Activated T-cell treated with anti-CD3 and anti-CD28 coated beads for 1 hour (primary cell): ENCODE measurements at regions not wholly inside any gene's neighbourhood (a gene's known extent, or its start where the extent isn't known, plus 50 kb on each side); places are given as distances from the start of the nearest gene placed in this dataset.
"Not testable (repeated sequence)": the region's sequence is repeated elsewhere in the genome, so short reads cannot be mapped to it uniquely, and the experiment has no call there.

Experiments used
- DNase-seq: peaks from one replicate; pipeline ENCODE4 v3.0.0-alpha.2; 2020; ENCODE audit warnings: low read depth

DNA sequence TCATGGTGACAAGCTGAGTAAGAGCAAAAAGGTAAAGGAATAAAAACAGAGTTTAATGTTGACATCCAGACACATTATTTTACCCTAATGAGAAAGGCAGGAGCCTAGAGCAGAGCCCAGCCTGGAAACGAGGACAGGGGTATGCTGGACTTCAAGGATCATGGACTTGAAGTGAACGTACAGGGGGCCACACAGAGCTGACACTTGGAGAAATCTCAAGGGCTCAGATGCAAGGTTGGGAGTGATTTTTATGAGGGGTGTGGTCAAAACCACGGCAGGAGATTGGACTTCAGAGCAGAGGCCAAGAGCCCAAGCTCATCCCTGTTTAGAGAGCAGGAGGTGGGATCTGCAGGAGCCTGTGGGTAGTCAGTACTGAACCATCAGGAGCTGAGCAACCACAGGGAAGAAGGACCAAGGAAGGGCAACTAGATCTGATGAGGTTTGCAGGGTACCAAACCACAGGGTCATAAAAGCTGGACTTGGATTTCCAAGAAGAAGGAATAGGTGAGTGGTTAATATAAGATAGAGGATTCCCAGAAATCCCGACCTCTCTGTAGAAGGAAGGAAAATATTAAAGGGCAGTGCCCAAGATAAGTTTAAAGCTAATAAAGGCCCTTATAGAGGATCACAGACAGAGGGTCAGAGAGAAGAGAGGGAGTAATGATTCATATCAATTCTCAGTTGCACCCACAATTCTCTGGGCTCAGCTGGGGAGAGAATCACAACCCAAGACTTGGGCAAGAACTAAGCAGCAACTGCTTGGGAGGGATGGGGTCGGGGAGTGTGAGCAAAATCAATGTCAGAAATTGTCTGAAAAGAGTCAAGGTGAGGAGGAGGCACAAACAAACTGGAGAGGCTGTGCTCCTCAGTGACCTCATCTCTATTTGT, 331.7 kb downstream of the SOX9 start:
- no peak for DNase-seq

DNA sequence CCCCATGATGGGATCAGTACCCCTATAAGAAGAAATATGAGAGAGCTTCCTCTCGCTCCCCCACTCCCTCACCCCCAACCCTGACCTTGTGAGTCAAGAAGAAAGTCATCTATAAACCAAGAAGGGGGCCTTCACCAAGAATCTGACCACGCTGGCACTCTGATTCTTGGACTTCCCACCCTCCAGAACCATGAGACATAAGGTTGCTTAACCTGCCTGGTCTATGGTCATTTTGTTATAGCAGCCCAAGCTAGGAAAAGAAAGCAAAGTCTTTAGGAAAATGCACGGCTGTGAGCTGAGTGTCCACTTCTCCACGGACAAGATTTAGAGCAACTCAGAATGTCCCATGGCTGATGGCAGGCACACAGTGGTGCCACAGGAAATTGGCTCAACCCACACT, 333.5 kb downstream of the SOX9 start:
- no peak for DNase-seq

DNA sequence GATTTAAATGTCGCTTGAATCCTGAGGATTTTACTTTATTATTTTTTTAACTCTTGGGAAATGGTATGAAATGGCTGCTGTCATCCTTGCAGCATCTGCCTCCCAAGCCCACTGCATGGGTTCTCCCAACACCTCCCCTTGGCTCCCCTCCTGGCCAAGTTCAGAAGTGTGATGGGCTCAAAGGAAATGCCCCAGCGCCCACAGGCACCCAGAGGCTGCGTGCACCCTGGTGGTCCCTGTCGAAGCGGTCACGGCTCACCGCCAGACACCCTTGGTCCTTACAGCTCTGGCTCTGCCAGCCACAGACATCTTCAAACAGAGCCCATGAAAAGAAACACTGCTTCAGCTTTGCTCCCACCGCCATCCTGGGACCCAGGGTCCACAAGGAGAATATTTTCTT, 334.7 kb downstream of the SOX9 start:
- no peak for DNase-seq

DNA sequence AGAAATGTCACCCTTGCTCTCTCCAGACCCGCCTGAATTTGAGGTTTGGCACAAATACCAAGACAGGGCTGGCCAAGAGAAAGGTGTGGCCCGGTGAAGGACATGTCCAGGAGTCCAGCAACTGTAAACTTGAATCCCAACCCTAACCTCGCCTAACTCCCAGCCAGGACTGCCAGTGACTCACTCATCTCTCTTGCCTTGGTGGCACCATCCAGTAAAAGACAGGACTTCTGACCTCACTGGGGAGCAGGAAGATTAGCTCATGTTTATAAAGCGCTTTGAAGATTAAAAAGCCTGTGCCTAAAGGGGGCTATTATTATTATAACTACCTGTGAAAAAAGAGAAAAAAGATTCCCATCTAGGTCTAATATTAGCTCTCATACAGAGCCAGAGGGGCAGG, 335.3 kb downstream of the SOX9 start:
- no peak for DNase-seq

DNA sequence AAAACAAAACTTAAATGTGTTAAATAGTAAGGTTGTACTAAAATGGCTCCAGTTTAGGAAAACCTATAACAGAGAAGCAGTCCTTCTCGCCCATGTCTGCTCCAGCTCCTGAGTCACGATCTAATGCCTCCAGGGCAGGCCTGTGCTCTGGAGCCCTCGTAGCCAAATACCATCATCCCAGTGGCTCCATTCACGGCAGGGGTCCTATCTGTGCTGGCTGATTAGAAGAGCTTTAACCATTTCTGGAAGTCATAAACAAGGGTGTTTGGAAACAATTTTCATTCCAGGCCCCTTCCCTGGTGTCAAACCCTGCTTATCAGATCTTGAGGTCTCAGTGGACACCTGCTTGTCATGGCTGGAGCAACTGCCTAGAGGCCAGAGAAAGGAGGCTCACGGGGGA, 336.9 kb downstream of the SOX9 start:
- no peak for DNase-seq

DNA sequence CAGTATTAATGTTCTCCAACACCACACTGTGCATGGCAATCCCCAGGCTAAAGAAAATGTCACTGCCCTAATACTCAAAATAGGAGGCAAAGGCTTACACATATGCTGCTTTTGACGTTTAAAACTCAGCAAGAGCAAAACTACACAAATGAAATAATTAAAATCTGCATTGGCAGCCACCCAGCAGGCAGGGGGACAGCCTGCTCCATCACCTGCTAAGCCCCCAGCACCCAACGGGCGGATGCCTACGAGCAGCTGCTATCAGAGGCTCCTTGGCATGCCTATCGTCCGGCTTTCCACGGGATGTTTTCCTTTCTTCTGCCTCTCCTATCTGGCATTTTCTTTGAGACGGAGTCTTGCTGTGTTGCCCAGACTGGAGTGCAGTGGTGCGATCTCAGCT, 337.5 kb downstream of the SOX9 start:
- no peak for DNase-seq

DNA sequence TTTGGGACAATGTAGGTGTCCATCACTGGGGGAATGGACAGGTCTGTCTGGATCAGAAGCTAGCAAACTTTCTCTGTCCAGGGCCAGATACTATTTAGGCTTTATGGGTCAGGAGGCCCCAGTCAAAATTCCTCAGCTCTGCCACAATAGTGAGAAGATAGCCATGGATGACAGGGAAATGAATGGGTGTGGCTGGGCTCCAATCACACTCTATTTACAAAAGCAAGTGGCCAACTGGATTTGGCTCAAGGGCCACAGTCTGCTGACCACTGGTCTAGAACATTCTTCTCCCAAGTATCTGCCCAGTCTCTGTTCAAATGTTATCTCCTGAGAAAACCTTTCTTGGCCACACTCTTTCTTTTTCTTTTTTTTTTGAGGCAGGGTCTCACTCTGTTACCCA, 339.9 kb downstream of the SOX9 start:
- DNase-seq, result no peak

DNA sequence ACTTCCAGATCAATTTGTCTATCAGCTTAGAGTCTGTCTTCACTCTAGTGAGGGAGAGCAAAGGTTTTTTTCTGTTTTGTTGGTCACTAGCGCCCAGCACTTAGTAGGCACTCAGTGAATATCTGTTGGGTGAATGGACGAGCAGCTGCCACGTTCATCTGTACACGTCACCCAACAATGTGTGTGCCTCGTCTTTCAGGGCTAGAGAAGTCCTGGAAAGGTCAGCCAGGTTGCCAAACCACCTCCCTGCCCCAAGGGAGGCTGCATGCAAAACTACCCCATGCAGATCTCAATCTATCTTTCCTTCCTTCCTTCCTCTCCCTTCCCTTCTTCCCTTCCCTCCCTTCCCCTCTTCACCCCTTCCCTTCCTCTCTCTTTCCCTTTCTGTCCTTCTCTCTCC, 340.9 kb downstream of the SOX9 start:
- no peak for DNase-seq

DNA sequence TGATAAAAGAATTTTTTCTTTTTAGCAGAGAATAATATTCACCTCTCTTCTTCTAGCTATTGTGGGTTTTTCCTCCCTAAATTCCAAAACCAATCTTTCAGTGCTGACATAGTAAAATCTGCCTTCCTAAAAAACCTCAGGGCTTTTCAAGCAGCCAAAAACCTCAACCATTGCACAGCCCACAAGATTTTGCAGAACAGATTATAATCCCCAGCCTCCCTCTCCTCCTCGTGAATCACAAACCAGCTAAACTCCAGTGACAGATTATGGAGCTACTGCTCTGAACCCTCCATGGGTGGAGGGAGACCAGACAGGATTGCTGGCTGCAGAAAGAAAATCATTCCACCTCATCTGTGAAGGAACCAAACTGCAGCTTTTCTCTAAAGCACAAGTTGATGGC, 341.6 kb downstream of the SOX9 start:
- no peak for DNase-seq

DNA sequence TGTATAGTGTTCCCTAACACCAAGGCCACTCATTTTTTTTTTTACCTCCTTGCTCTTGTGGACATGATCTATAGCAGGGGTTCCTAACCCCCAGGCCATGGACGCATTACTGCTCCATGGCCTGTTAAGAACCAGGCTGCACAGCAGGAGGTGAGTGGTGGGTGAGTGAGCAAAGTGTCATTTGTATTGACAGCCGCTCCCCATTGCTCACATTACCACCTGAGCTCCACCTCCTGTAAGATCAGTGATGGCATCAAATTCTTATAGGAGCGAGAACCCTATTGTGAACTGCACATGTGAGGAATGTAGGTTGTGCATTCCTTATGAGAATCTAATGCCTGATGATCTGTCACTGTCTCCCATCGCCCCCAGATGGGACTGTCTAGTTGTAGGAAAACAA, 342.0 kb downstream of the SOX9 start:
- DNase-seq, result no peak

DNA sequence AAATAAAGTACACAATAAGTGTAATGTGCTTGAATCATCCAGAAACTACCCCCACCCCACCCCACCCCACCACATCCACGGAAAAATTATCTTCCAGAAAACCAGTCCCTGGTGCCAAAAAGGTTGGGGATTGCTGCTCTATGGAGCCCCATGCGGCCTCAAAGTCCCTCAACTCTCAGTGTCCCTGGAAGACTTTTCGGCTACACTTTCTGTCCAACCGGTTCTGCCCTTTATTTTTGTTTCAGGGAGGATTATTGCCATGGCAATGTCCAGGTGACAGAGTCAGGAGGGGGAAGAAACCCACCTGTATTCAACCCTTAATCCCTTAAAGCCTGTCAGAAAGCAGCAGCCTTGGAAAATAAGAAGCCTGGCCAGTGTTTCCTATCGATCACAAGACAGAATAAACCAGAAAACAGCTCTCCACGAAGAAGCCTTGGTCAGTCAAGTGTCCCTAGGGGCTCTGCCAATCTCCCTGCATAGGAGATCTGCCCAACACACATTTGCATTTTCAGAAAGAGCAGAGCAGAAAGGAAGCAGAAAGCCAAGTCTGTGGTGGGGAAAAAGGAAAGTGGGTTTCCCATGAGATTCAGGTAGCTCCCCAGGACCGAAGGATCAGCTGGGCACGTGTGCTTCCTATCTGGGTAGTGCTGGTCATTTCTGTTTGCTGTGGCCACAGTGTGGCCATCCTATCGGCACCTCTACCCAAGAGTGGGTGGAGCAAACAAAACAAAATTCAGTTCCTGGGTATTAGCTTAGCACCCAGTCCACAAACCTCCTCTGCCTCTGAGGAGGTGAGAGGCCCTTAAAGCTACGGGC, 342.7 kb downstream of the SOX9 start:
- DNase-seq, result no peak

DNA sequence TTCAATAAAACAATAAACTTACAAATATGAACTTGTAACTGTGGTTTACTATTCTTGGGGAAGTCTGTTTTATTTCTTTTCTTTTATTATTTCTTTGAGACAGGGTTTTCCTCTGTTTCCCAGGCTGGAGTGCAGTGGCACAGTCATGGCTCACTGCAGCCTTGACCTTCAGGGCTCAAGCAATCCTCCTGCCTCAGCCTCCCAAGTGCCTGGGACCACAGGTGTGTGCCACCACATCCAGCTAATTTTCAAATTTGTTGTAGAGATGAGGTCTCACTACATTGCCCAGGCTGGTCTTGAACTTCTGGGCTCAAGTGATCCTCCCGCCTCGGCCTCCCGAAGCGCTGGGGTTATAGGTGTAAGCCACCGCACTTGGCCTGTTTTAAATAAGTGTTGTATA, 343.4 kb downstream of the SOX9 start:
- not testable (repeated sequence) for DNase-seq

DNA sequence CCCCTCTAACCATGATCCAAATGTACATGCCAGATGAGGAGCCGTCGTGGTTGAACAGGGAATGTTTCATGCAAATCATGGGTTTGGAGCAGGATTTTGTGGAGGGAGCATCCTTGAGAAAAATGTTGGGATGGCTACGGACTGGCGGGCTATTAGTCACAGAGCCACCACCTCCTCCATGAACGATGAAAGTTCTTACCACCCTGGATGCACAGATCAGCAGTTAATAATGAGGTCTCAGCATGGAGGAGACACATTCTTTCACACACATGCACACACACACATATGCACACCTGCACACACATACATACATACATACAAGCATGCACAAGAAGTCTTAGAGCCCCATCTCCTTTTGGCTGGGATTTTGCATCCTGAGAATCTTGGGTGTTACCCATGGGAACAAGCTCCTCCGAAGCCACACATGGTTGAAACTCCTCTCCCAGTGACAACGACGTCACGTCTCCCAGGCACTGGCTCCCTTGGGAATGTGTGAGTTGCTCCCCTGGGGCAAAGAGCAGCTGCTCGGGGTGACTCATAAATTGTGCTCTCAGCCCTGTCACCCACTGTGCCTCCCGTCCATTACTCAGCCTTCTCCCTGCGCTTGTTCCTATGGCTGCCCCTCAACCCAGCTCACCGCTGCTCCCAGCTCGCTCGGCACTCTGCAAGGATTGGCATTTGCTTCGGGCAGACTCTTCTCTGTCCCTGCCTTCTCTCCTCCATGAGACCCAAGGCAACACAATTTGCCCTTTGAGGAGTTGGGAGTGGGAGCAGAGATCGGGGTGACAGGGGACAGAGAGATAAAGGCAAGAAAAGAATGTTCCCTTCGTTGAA, 344.6 kb downstream of the SOX9 start:
- DNase-seq, result no peak

DNA sequence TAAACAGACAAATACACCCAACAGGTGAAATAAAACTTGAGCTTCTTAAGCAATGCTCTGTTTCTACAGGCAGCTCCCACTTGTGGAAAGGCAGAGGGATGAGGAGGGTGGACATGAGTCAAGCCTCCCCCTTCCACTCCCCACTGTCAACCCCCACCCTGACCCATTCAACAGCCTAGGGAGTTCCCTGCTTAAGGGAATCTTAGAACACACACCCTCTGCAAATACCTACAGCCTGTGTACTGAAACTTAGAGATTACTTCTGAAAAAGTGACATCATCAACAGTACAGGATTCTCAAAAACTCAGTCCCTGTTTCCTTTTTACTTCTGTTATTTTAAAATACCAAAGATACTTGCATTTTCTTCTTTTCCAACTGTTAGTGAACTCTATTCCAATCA, 345.4 kb downstream of the SOX9 start:
- no peak for DNase-seq

DNA sequence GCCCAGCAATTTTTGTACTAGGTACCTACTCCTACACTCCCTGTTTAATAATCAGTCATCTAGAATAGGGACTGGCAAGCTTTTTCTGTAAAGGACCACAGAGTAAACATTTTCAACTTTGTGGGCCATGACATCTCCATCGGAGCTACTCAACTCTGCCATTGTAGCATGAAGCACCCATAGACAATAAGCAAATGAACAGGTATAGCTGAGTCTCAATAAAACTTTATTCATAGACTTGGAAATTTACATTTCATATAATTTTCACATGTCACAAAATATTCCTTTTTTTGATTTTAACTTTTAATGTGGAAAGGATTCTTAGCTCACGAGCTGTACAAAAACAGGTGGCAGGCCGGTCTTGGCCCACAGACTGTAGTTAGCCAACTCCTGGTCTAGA, 345.8 kb downstream of the SOX9 start:
- no peak for DNase-seq

DNA sequence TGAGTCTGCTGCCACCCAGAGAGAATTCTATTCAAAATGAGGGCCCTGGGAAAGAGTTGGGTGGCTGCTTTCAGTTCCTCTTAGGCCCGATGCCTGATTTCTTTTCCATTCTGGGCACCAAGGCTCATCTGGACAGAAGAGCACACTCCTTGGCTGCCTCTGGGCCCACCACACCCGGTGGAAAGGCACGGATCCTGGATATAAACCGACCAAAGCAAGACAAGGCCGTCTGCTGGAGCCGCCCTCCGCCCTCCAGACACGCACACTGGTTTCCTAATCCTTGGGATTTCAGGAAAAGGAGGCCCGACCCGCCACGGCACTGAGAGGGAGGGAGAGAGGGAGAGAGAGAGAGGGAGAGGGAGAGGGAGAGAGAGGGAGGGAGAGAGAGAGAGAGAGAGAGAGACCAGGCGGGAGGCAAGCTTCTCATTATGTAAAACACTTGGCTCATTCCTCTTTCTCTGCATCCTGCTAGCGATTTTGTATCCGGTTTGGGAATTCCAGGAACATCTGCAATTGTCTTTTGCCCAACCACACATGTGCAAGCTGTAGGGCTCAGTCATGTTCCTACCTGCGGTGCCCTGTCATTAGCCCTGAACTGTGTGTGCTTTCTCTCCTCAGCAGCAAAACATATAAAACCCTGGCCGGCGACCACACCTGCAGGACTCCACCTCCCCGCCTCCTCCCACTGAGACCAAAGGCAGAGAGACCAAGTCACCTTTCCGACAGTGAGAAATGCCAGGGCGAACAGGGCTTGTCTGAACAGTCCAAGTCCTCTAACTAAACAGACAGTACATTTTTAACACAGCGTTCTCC, 347.2 kb downstream of the SOX9 start:
- DNase-seq, result no peak

DNA sequence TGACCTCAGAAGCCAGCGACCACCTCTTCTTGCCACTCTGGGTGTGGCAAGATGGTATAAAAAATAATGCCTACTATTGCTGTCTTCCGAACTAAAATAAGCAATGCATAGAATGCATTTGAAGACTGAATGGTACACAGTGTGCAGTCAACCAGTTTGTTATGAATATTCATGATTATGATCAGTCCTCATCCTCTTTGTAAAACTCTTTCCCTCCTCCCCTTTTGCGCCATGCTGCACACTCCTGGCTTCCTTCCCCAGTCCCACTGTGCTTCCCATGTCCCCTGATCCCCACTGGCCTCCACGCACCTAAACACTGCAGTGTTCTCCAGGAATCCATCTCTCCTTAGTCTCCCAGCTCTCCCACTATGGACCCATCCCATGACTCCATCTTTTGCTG, 348.0 kb downstream of the SOX9 start:
- DNase-seq, result no peak

DNA sequence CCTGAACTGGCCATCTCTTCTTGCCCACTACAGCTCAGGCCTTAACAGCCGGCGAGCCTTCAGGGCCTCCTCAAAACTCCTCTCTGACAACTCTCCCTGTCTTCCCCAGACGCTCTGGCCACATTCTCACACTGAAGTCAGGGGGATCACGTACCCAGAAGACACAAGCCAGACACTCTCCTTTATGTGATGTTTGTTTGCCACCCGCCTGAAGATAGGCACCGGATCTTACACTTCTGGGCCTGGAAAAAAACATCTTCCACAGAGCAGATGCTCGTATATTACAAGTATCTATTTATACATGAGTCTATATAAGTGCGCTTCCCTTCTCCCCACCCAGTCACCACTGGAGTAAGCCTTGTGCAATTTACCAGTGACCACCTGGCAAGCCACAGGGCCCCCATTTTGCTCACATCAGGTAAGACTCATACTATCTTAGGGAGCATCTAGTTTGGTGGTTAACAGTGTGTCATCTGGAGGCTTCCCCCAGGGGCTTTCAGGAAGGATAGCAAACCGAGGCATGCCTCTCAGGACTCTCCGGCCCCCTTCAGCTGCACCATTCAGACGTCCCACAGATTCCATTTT, 349.4 kb downstream of the SOX9 start:
- DNase-seq, result no peak

DNA sequence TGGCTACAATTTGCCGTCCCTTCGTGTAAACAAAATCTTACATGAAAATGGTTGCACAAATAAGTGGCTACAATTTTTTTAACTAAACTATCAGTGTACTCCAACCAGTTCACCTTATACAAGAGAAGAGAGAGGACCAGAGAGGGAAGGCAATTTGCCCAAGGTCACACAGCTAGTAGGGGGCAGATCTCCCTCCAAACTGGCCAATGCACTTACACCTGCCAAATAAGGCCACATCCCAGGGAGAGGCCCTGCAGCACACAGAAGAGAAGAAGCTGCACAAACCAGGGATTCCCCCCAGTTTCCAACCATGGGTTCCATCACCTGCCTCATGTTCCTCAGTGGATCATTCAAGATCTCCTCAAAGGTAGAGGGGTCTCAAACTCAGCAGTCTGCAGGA, 349.9 kb downstream of the SOX9 start:
- no peak for DNase-seq

DNA sequence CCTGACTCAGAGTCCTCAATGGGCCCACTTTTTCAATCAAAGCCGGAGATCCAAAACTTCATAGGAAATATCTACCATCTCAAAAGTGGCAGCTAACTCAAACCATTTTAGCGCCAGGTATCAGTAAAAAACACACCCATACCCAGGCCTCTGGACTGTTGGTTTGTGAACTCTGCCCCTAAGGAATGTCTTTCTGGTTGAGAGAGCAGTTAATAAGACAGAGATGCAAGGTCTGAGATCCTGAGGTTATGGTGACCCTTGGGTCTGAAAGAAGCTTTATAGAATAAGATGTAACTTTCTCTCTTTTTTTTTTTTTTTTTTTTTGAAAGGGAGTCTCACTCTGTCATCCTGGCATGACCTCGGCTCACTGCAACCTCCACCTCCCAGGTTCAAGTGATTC, 350.5 kb downstream of the SOX9 start:
- DNase-seq, result no peak

DNA sequence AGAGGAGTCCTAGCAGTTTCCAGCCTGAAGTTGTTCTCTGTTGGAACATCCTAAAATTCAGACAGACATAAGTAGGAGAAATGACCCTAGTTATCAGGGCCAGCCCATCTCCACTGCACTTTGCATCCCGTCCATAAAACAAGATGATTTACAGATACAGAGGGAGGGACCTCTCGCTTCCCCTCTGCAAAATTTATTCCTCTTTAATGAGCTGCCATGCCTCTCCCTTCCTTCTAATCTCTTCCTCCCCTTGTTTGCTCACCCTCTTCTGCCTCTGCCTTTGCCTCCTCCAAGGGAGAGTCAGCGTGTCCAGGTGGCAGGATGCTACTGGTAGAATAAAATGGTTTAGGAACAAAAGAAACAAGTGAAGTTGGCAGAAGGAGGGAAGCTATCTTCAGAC, 351.3 kb downstream of the SOX9 start:
- no peak for DNase-seq
